ENCODE measurements at regions not wholly inside any gene's neighbourhood (a gene's known extent, or its start where the extent isn't known, plus 50 kb on each side); places are given as distances from the start of the nearest gene placed in this dataset.

- Histone ChIP-seq H3K4me3 (ENCODE audit: low read length) (no peak overlapping the region), H3K27me3 (ENCODE audit: insufficient read depth, low read length, poor library complexity, severe bottlenecking) (no peaks in the 10 kb centered on the region), H3K36me3 (ENCODE audit: insufficient read depth, low read length) (no peaks in the 10 kb centered on the region), H3K4me1 (ENCODE audit: insufficient read depth, low read length) (no peaks in the 10 kb centered on the region), H3K9me3 (ENCODE audit: low read length) (peaks cover 6% of the 10 kb centered on the region), H3K27ac (ENCODE audit: low read depth, low read length) (no peak overlapping the region)
- Mint-ChIP-seq H3K4me3 (no peak overlapping the region), H3K9me3 (peaks cover 21 to 31% (median 29%) of the 10 kb centered on the region in 5 donors), H3K27me3 (no peaks in the 10 kb centered on the region), H3K36me3 (peaks cover 0 to 8% (median 0%) of the 10 kb centered on the region in 3 donors), H3K4me1 (no peaks in the 10 kb centered on the region), H3K27ac (no peak overlapping the region)
- POLR2A ChIA-PET = no interaction called here
- CTCF ChIA-PET = no interaction called here
- no peak for DNase-seq
These were observed 181.5 kb downstream of the CWF19L2 start for GRCh38 chr11:107276077-107276476.

- no peak overlapping the region for H3K4me3 Mint-ChIP-seq
- H3K4me3 ChIP-seq (ENCODE audit: low read length) = no peak overlapping the region
- H3K27me3 ChIP-seq (ENCODE audit: insufficient read depth, low read length, poor library complexity, severe bottlenecking) = no peaks in the 10 kb centered on the region
- DNase-seq = no peak
- no peaks in the 10 kb centered on the region for H3K4me1 ChIP-seq (ENCODE audit: insufficient read depth, low read length)
- H3K36me3 Mint-ChIP-seq = peaks cover 0 to 8% (median 0%) of the 10 kb centered on the region in 3 donors
- H3K27ac Mint-ChIP-seq = no peak overlapping the region
- H3K27ac ChIP-seq (ENCODE audit: low read depth, low read length) = no peak overlapping the region
- ChIA-PET POLR2A (no interaction called here), CTCF (no interaction called here)
- no peaks in the 10 kb centered on the region for H3K27me3 Mint-ChIP-seq
- H3K36me3 ChIP-seq (ENCODE audit: insufficient read depth, low read length) = no peaks in the 10 kb centered on the region
- no peaks in the 10 kb centered on the region for H3K4me1 Mint-ChIP-seq
- peaks cover 6% of the 10 kb centered on the region for H3K9me3 ChIP-seq (ENCODE audit: low read length)
- H3K9me3 Mint-ChIP-seq = peaks cover 21 to 30% (median 27%) of the 10 kb centered on the region in 5 donors
These were observed 182.0 kb downstream of the CWF19L2 start for GRCh38 chr11:107275632-107276031.

- POLR2A ChIA-PET = no interaction called here
- CTCF ChIA-PET = no interaction called here
- H3K4me1 Mint-ChIP-seq = no peaks in the 10 kb centered on the region
These were observed 183.5 kb downstream of the CWF19L2 start for GRCh38 chr11:107274138-107274537.

GRCh38 chr11:107272561-107272960, 185.1 kb downstream of the CWF19L2 start:
- no peaks in the 10 kb centered on the region for H3K9me3 ChIP-seq (ENCODE audit: low read length)
- H3K36me3 ChIP-seq (ENCODE audit: insufficient read depth, low read length) = no peaks in the 10 kb centered on the region
- ChIA-PET CTCF (no interaction called here), POLR2A (no interaction called here)
- H3K36me3 Mint-ChIP-seq = no peaks in the 10 kb centered on the region
- no peaks in the 10 kb centered on the region for H3K4me1 Mint-ChIP-seq
- no peak overlapping the region for H3K4me3 Mint-ChIP-seq
- H3K4me1 ChIP-seq (ENCODE audit: insufficient read depth, low read length) = no peaks in the 10 kb centered on the region
- peaks cover 0 to 3% (median 2%) of the 10 kb centered on the region in 5 donors for H3K9me3 Mint-ChIP-seq
- no peak for DNase-seq
- H3K27ac ChIP-seq (ENCODE audit: low read depth, low read length) = no peak overlapping the region
- H3K27ac Mint-ChIP-seq = no peak overlapping the region
- no peaks in the 10 kb centered on the region for H3K27me3 Mint-ChIP-seq
- H3K27me3 ChIP-seq (ENCODE audit: insufficient read depth, low read length, poor library complexity, severe bottlenecking) = no peaks in the 10 kb centered on the region
- no peak overlapping the region for H3K4me3 ChIP-seq (ENCODE audit: low read length)

More at GRCh38 chr11:107274138-107274537, 183.5 kb downstream of the CWF19L2 start:
- no peaks in the 10 kb centered on the region for H3K9me3 ChIP-seq (ENCODE audit: low read length)
- Mint-ChIP-seq H3K27me3 (no peaks in the 10 kb centered on the region), H3K9me3 (peaks cover 15 to 19% (median 16%) of the 10 kb centered on the region in 5 donors), H3K27ac (peak overlapping the region in 1 of 8 donors; percentile 75), H3K36me3 (peaks cover 0 to 8% (median 0%) of the 10 kb centered on the region in 3 donors), H3K4me3 (no peak overlapping the region)
- no peaks in the 10 kb centered on the region for H3K36me3 ChIP-seq (ENCODE audit: insufficient read depth, low read length)
- H3K27ac ChIP-seq (ENCODE audit: low read depth, low read length) = no peak overlapping the region
- no peaks in the 10 kb centered on the region for H3K4me1 ChIP-seq (ENCODE audit: insufficient read depth, low read length)
- H3K27me3 ChIP-seq (ENCODE audit: insufficient read depth, low read length, poor library complexity, severe bottlenecking) = no peaks in the 10 kb centered on the region
- no peak for DNase-seq
- no peak overlapping the region for H3K4me3 ChIP-seq (ENCODE audit: low read length)

GRCh38 chr11:107271425-107271824, 186.2 kb downstream of the CWF19L2 start:
- Histone ChIP-seq H3K36me3 (ENCODE audit: insufficient read depth, low read length) (no peaks in the 10 kb centered on the region), H3K27me3 (ENCODE audit: insufficient read depth, low read length, poor library complexity, severe bottlenecking) (no peaks in the 10 kb centered on the region), H3K9me3 (ENCODE audit: low read length) (no peaks in the 10 kb centered on the region), H3K27ac (ENCODE audit: low read depth, low read length) (no peak overlapping the region), H3K4me3 (ENCODE audit: low read length) (no peak overlapping the region), H3K4me1 (ENCODE audit: insufficient read depth, low read length) (no peaks in the 10 kb centered on the region)
- CTCF ChIA-PET = no interaction called here
- Mint-ChIP-seq H3K4me1 (no peaks in the 10 kb centered on the region), H3K9me3 (no peaks in the 10 kb centered on the region), H3K4me3 (no peak overlapping the region), H3K27ac (no peak overlapping the region), H3K27me3 (no peaks in the 10 kb centered on the region), H3K36me3 (no peaks in the 10 kb centered on the region)
- POLR2A ChIA-PET = no interaction called here
- no peak for DNase-seq

- no peaks in the 10 kb centered on the region for H3K36me3 ChIP-seq (ENCODE audit: insufficient read depth, low read length)
- Mint-ChIP-seq H3K27ac (peak overlapping the region in 1 of 8 donors; percentile 55), H3K4me3 (no peak overlapping the region), H3K4me1 (peaks cover 0 to 2% (median 0%) of the 10 kb centered on the region in 3 donors), H3K9me3 (no peaks in the 10 kb centered on the region), H3K36me3 (no peaks in the 10 kb centered on the region), H3K27me3 (peaks cover 0 to 2% of the 10 kb centered on the region in 2 donors)
- H3K4me1 ChIP-seq (ENCODE audit: insufficient read depth, low read length) = no peaks in the 10 kb centered on the region
- no peaks in the 10 kb centered on the region for H3K27me3 ChIP-seq (ENCODE audit: insufficient read depth, low read length, poor library complexity, severe bottlenecking)
- H3K4me3 ChIP-seq (ENCODE audit: low read length) = no peak overlapping the region
- no peak overlapping the region for H3K27ac ChIP-seq (ENCODE audit: low read depth, low read length)
- H3K9me3 ChIP-seq (ENCODE audit: low read length) = no peaks in the 10 kb centered on the region
- ChIA-PET POLR2A (interaction anchor here (0.5 kb wide), 1 partner anchor 19 kb away, joined by 3 read pairs; no protein-coding TSS in a partner anchor), CTCF (no interaction called here)
- no peak for DNase-seq
These were observed 188.6 kb downstream of the CWF19L2 start for GRCh38 chr11:107268977-107269376.

- no peaks in the 10 kb centered on the region for H3K9me3 Mint-ChIP-seq
- Histone ChIP-seq H3K4me3 (ENCODE audit: low read length) (no peak overlapping the region), H3K9me3 (ENCODE audit: low read length) (no peaks in the 10 kb centered on the region), H3K27me3 (ENCODE audit: insufficient read depth, low read length, poor library complexity, severe bottlenecking) (no peaks in the 10 kb centered on the region), H3K36me3 (ENCODE audit: insufficient read depth, low read length) (no peaks in the 10 kb centered on the region), H3K4me1 (ENCODE audit: insufficient read depth, low read length) (no peaks in the 10 kb centered on the region), H3K27ac (ENCODE audit: low read depth, low read length) (no peak overlapping the region)
- peaks cover 0 to 2% (median 0%) of the 10 kb centered on the region in 3 donors for H3K4me1 Mint-ChIP-seq
- ChIA-PET CTCF (no interaction called here), POLR2A (no interaction called here)
- DNase-seq = no peak
- no peak overlapping the region for H3K27ac Mint-ChIP-seq
- peaks cover 0 to 2% of the 10 kb centered on the region in 2 donors for H3K27me3 Mint-ChIP-seq
- no peaks in the 10 kb centered on the region for H3K36me3 Mint-ChIP-seq
- no peak overlapping the region for H3K4me3 Mint-ChIP-seq
These were observed 191.2 kb downstream of the CWF19L2 start for GRCh38 chr11:107266455-107266854.

- Mint-ChIP-seq H3K4me1 (peaks cover 0 to 2% (median 0%) of the 10 kb centered on the region in 3 donors), H3K9me3 (no peaks in the 10 kb centered on the region), H3K27me3 (peaks cover 2 to 4% of the 10 kb centered on the region in 2 donors), H3K27ac (no peak overlapping the region), H3K36me3 (no peaks in the 10 kb centered on the region), H3K4me3 (no peak overlapping the region)
- Histone ChIP-seq H3K4me1 (ENCODE audit: insufficient read depth, low read length) (no peaks in the 10 kb centered on the region), H3K27ac (ENCODE audit: low read depth, low read length) (no peak overlapping the region), H3K4me3 (ENCODE audit: low read length) (no peak overlapping the region), H3K9me3 (ENCODE audit: low read length) (no peaks in the 10 kb centered on the region), H3K27me3 (ENCODE audit: insufficient read depth, low read length, poor library complexity, severe bottlenecking) (no peaks in the 10 kb centered on the region), H3K36me3 (ENCODE audit: insufficient read depth, low read length) (no peaks in the 10 kb centered on the region)
- POLR2A ChIA-PET = no interaction called here
- no peak for DNase-seq
- CTCF ChIA-PET = no interaction called here
These were observed 192.0 kb downstream of the CWF19L2 start for GRCh38 chr11:107265591-107266121.
